Panc1 (cell line): ENCODE measurements at regions not wholly inside any gene's neighbourhood (a gene's known extent, or its start where the extent isn't known, plus 50 kb on each side); places are given as distances from the start of the nearest gene placed in this dataset.

Experiments used
- ATAC-seq: fragments of 200-7000 bp; cut with Tn5 transposase; 2 replicates; pipeline ENCODE4 v1.9.1; 2020; ENCODE audit warnings: mild to moderate bottlenecking, moderate library complexity
- BruUV-seq: library from RNA; stranded (reverse); fragments of 400-500 nt; replicated peaks from 2 replicates; lab custom pipeline; 2021; lab: Mats Ljungman, UMichigan
- CTCF ChIA-PET: fragments of 300-600 bp; sonication (Branson Sonifier 250); formaldehyde crosslinking; loops from one replicate; lab custom pipeline; 2022; ENCODE audit warnings: antibody characterized with exemption; lab: Charles Lee
- POLR2A ChIA-PET: fragments of 300-600 bp; sonication (Branson Sonifier 250); formaldehyde crosslinking; loops from one replicate; lab custom pipeline; 2022; ENCODE audit warnings: antibody characterized with exemption; lab: Charles Lee
- DNase-seq: peaks from one replicate; pipeline ENCODE4 v3.0.0-alpha.2; 2010; ENCODE audit warnings: low read depth, low spot score
- H3K27ac ChIP-seq: 2 replicates; pipeline ENCODE4 v1.5.1; 2011; ENCODE audit warnings: mild to moderate bottlenecking, low read length, inconsistent platforms
- H3K27me3 ChIP-seq: fragments of 200-500 bp; sonication (Bioruptor generic); 2 replicates; pipeline ENCODE4 v1.6.0; 2014; ENCODE audit warnings: low read length, inconsistent platforms; ENCODE audit not compliant: control insufficient read depth, insufficient read depth
- H3K36me3 ChIP-seq: fragments of 200-500 bp; sonication (Bioruptor generic); 2 replicates; pipeline ENCODE4 v1.5.1; 2014; ENCODE audit warnings: inconsistent platforms, mild to moderate bottlenecking, low read length, moderate library complexity; ENCODE audit not compliant: control insufficient read depth, insufficient read depth
- H3K4me1 ChIP-seq: 2 replicates; pipeline ENCODE4 v1.5.1; 2011; ENCODE audit warnings: inconsistent platforms, mild to moderate bottlenecking, low read length, moderate library complexity; ENCODE audit not compliant: control insufficient read depth, insufficient read depth
- H3K4me3 ChIP-seq, 2 experiments: 2 replicates each; pipeline ENCODE4 v1.5.1; 2011 to 2012; ENCODE audit warnings: low read depth in 2 of 2, low read length in 2 of 2, mild to moderate bottlenecking in 2 of 2, inconsistent platforms in 1 of 2, moderate library complexity in 1 of 2
- H3K9me3 ChIP-seq: fragments of 200-500 bp; sonication (Bioruptor generic); 2 replicates; pipeline ENCODE4 v1.5.1; 2014; ENCODE audit warnings: low read depth, mild to moderate bottlenecking, inconsistent platforms, low read length, moderate library complexity; ENCODE audit not compliant: control insufficient read depth, insufficient read depth
- CTCF ChIP-seq: fragments of 450-650 bp; IDR thresholded peaks from 2 replicates; pipeline ENCODE4 v1.5.1; 2017; ENCODE audit warnings: mild to moderate bottlenecking
- POLR2AphosphoS5 ChIP-seq: IDR thresholded peaks from 2 replicates; pipeline ENCODE4 v1.6.1; 2012; ENCODE audit warnings: mild to moderate bottlenecking, low read depth, low read length, moderate library complexity
- REST ChIP-seq, 2 experiments: IDR thresholded peaks; 2 replicates each; pipeline ENCODE4 v1.6.1; 2011 to 2012; ENCODE audit warnings: low read depth in 2 of 2, control low read depth in 1 of 2, low read length in 1 of 2, mild to moderate bottlenecking in 1 of 2, moderate library complexity in 1 of 2; ENCODE audit not compliant: insufficient read depth in 1 of 2
- SIN3A ChIP-seq: IDR thresholded peaks from 2 replicates; pipeline ENCODE4 v1.6.1; 2012; ENCODE audit warnings: low read depth, mild to moderate bottlenecking, low read length, moderate library complexity, borderline replicate concordance; ENCODE audit not compliant: insufficient read depth
- TCF7L2 ChIP-seq: IDR thresholded peaks from 2 replicates; pipeline ENCODE4 v1.6.1; 2011; ENCODE audit warnings: mild to moderate bottlenecking, low read depth, low read length, inconsistent platforms
- in situ Hi-C: cut with HindIII; loops from 2 replicates; pipeline ENCODE4 v1.10.0; 2016; ENCODE audit warnings: low sequenced_read_pairs, low pct_unique_long_range_greater_than_20kb
- intact Hi-C: fragments of 100-400 bp; cut with micrococcal nuclease; formaldehyde crosslinking; loops from one replicate; pipeline ENCODE4 v1.10.0; 2022; ENCODE audit not compliant: unreplicated experiment

- no peak for DNase-seq
- TF ChIP-seq POLR2AphosphoS5 (no peak), REST (IDR thresholded peaks at IDR 0.05; ENCODE audit: insufficient read depth in 1 of 2, low read depth in 2 of 2, low read length in 1 of 2) (no peak), SIN3A (no peak), CTCF (no peak)
- no peaks in the 10 kb centered on the region for H3K9me3 ChIP-seq
- no peak overlapping the region for H3K4me3 ChIP-seq
- no peaks in the 10 kb centered on the region for H3K36me3 ChIP-seq
- H3K27me3 ChIP-seq, result no peaks in the 10 kb centered on the region
- ATAC-seq, result no peak
- no peaks in the 10 kb centered on the region for H3K4me1 ChIP-seq
- BruUV-seq, result no TSS peak
- CTCF ChIA-PET, result no interaction called here
- intact Hi-C loops (no loop called here), in situ Hi-C loops (no loop called here)
- H3K27ac ChIP-seq, result no peak overlapping the region
- POLR2A ChIA-PET, result no interaction called here
These were observed 719.4 kb upstream of the ADAMTS16 start for GRCh38 chr5:4420681-4421080.

- in situ Hi-C loops (no loop called here), intact Hi-C loops (no loop called here)
- no TSS peak for BruUV-seq
- Histone ChIP-seq H3K27ac (no peak overlapping the region), H3K27me3 (no peaks in the 10 kb centered on the region), H3K4me3 (no peak overlapping the region), H3K9me3 (no peaks in the 10 kb centered on the region), H3K36me3 (no peaks in the 10 kb centered on the region), H3K4me1 (no peaks in the 10 kb centered on the region)
- CTCF ChIA-PET, result no interaction called here
- POLR2A ChIA-PET, result no interaction called here
- DNase-seq (no peak), ATAC-seq (no peak)
- no peak for TF ChIP-seq TCF7L2
- no peak for TF ChIP-seq CTCF
- TF ChIP-seq SIN3A, result no peak
- TF ChIP-seq POLR2AphosphoS5, result no peak
- no peak for TF ChIP-seq REST (IDR thresholded peaks at IDR 0.05; ENCODE audit: insufficient read depth in 1 of 2, low read depth in 2 of 2, low read length in 1 of 2)
These were observed 717.9 kb upstream of the ADAMTS16 start for GRCh38 chr5:4422247-4422646.
